Nephron progenitor cell (in vitro differentiated cells): ENCODE measurements at regions not wholly inside any gene's neighbourhood (a gene's known extent, or its start where the extent isn't known, plus 50 kb on each side); places are given as distances from the start of the nearest gene placed in this dataset.

Experiments
- DNase-seq: peaks from one replicate; pipeline ENCODE4 v3.0.0; 2021
- H3K27ac Mint-ChIP-seq: 2 replicates; pipeline ENCODE4 v1.8.0; 2021; ENCODE audit warnings: mild to moderate bottlenecking, moderate library complexity, mixed read lengths
- H3K27me3 Mint-ChIP-seq: 2 replicates; pipeline ENCODE4 v1.8.0; 2021; ENCODE audit warnings: mild to moderate bottlenecking, low read depth, mixed read lengths; ENCODE audit not compliant: poor library complexity
- H3K36me3 Mint-ChIP-seq: 2 replicates; pipeline ENCODE4 v1.8.0; 2021; ENCODE audit warnings: low read depth, mixed read lengths
- H3K4me1 Mint-ChIP-seq: 2 replicates; pipeline ENCODE4 v1.8.0; 2021; ENCODE audit warnings: mixed read lengths
- H3K4me3 Mint-ChIP-seq: 2 replicates; pipeline ENCODE4 v1.8.0; 2021; ENCODE audit warnings: mild to moderate bottlenecking, moderate library complexity, mixed read lengths
- H3K9me3 Mint-ChIP-seq: 2 replicates; pipeline ENCODE4 v1.8.0; 2021; ENCODE audit warnings: mild to moderate bottlenecking, moderate library complexity, mixed read lengths
- CTCF ChIP-seq: fragments of 200-600 bp; sonication (generic); IDR thresholded peaks from 2 replicates; pipeline ENCODE4 v1.5.0; 2021; ENCODE audit warnings: antibody characterized with exemption

GRCh38 chr2:168403736-168404135 is 52.3 kb upstream of the CERS6 start:
- peaks cover 34% of the 10 kb centered on the region for H3K9me3 Mint-ChIP-seq
- H3K36me3 Mint-ChIP-seq: no peaks in the 10 kb centered on the region
- DNase-seq: no peak
- no peak overlapping the region for H3K4me3 Mint-ChIP-seq
- H3K27ac Mint-ChIP-seq: no peak overlapping the region
- TF ChIP-seq CTCF: no peak
- peaks cover 7% of the 10 kb centered on the region for H3K4me1 Mint-ChIP-seq
- H3K27me3 Mint-ChIP-seq: peaks cover 3% of the 10 kb centered on the region

- Mint-ChIP-seq H3K4me1 (peaks cover 7% of the 10 kb centered on the region), H3K9me3 (peaks cover 44% of the 10 kb centered on the region), H3K4me3 (no peak overlapping the region), H3K27ac (no peak overlapping the region), H3K36me3 (no peaks in the 10 kb centered on the region), H3K27me3 (peaks cover 3% of the 10 kb centered on the region)
- no peak for TF ChIP-seq CTCF
- DNase-seq: no peak
Observed at GRCh38 chr2:168404764-168405163, 51.3 kb upstream of the CERS6 start.
